HG03039 (cell line): ENCODE measurements at regions not wholly inside any gene's neighbourhood (a gene's known extent, or its start where the extent isn't known, plus 50 kb on each side); places are given as distances from the start of the nearest gene placed in this dataset.

Experiments
- ATAC-seq: cut with Tn5 transposase; IDR thresholded peaks from one replicate; pipeline ENCODE4 v1.9.1; 2021; ENCODE audit warnings: mild to moderate bottlenecking, moderate library complexity; ENCODE audit not compliant: unreplicated experiment

DNA sequence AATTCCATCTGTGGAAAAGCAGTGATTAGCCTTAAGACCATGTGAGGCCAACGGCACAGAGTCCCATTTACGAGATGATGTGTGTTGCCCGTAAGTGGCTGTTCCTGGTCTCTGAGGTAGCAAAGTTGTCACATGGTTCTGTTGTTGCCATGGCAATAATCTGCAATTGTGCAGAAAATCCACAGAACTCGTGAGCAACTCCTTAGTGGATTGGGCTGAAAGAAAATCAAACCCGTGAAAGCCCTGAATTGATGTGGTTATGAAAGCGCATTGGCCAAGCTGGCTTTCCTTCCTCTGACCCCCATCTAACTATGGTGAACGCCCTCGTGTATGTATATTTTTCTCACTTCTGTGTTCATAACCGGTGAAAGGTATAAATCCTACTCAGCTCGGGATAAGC, 614.7 kb downstream of the EBF1 start:
- ATAC-seq: no peak

DNA sequence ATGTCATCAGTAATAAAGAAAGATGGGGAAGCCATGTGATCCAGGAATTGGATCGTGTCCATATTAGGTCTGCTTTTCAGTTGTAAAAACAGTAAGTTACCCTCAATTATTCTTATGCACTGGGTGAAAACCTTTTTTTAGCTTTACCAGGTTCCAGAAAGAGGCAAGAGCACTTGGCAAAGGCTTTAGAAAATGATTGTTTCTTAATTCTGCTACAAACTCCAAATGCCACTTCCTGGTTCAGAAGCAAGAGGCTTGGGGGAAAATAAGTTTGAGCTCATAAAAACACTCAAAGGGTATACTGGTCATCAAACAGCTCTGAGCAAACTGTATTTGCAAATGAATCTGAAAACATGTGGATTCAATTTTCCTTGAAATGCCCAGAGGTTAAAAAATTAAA, 615.6 kb downstream of the EBF1 start:
- ATAC-seq: no peak

DNA sequence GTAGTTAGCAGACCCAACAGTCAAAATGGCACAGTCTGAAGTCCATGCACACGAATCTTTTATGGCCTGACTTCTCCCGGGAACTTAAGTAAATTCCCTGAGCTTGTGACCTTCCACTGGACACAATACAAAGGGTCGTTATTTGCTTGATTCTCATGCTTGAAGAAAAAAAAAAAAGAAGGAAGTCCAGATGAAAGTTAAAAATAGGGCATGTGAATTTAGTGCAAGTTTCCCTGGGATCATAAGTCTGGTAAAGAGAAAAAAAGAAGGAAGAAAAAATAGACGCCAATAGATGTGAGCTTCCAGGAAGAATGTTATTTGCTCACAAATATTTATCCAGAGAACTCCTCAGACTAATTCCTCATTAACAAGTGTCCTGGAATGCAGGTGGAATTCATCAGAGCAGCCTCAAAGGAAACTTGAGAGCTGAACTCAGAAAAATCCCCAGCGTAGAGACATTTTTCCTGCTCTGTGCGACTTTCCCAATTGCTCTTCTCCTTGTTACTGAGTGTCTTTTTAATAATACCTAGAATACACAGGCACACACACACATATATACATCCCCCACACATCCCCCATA, 616.3 kb downstream of the EBF1 start:
- no peak for ATAC-seq

DNA sequence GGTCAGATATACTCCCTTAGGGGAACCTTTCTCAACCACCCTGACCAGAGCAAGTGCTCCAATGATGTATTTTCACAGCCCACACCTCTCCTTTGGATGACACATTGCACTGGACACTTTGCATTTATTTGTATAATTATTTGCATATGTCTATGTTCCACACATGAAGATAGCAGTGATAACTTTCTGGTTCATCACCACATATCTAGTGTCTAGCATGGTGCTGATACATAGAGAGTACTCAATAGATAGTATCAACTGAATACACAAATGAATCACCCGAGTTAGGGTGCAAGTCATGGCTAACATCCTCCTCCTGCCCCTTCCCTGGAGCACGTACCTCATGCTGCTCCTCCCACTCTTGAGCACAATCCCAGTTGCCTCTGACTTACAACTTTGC, 617.6 kb downstream of the EBF1 start:
- no peak for ATAC-seq

DNA sequence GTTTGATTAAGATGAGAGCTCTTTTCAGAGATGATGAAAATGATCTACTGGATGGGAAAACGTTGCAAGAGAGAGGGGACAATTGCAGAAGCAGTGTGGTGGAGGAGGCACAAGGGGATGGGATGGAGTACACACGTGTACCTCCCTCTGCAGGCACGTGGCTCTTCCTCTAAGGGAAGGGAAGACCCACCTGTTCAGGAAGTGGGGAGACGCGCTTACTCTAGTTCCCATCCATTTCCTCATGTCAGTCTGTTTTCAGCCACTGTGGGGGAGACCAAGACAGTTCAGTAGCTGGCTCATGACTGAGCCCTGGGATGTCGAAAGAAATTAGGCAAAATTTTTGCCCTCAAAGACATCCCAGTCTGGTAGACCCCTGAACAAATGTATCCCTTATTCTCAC, 619.2 kb upstream of the CLINT1 start:
- ATAC-seq: no peak

DNA sequence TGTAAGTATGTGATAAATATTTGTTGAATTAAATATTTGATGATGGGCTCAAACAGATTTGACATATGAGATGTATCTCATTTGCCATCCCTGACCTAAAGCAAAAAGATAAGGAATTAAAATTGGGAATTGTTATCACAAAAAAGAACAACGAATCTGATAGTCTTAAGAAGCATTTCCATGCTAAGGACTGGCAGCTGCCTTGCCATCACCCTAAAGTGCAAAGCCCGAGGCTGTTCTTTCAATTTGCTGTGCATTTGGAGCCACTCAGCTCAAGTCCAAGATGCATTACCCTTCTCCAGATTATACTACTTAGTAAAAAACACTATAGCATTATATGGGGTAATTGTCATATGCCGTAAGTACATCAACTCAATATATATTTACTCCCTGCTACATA, 618.3 kb upstream of the CLINT1 start:
- no peak for ATAC-seq

DNA sequence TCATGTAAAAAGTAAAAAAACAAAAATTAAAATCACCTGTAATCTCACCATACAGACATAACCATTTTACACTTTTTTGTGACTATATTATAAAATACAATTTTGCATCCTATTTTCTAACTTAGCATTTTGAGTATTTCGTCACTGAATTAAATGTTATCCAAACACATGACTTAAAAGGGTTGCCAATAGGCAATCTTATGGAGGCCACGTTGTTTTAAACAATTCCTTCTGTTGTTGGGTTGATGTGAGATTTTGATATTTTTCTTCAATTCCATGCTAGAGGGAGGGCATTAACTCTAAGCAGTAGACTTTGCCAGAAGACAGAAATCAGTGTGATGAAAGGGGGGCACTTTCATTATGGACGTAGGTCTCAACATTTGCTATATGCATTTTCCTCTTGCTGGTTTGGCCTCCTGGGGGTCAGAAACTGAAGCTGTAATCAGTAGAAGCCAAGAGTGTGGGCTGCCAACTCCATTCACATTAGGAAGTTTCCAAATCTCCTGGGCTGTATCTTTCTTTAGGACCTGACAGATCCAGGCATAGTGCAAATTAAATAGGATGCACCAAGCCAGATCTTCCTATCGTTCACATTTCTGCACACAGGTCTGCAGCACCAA, 614.2 kb upstream of the CLINT1 start:
- no peak for ATAC-seq

DNA sequence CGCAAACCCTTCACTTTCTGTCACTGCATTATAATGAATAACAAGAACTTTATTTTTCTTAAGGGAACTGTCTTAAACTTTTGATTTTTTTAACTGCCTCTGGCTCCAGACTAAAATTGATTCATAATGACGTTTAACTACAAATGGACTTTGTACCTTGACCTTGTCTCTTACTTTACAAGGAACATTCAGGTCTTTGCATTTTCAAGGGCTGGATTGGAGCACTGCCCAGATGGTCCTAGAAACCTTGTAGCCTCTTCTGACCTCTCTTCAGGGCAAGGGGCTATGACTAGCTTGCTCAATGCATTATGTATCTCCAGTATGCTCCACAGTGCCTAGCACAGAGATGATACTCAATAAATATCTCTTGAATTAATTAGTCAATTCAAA, 612.6 kb upstream of the CLINT1 start:
- ATAC-seq: no peak

DNA sequence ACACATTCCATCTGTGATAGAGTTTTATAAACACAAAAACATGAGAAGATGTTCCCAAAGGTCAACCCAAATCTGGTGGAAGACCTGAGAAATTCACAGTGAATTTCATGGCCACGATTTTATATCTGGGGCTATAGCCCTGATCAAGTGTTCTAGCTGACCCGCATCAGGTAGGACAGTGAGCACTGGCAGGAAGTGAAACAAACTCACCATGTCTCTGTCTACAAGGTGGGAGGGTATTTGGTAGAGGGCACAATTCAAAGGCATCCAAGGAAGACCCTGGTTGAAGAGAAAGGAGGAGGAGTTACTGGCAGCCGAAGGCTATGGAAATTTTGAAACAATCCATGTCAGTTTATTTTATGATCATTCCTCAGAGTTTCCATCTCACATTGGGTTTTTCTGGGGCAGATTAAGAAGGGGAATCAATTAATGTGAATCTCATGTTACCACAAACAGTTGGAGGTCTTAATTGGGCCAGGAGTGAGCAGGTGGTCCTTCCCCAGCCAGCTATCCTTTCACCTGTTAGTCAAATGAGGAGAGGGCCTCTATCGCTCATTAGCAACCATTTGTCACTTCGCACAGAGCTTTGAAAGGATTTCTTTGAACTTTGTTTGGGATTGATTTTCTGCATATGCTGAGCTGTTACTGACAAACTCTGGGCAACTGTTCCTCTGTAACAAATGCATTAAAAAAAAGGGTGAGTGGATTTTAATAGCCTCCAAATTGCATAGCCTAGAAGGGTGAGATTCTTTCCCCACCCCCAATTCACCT, 612.0 kb upstream of the CLINT1 start:
- ATAC-seq: no peak

DNA sequence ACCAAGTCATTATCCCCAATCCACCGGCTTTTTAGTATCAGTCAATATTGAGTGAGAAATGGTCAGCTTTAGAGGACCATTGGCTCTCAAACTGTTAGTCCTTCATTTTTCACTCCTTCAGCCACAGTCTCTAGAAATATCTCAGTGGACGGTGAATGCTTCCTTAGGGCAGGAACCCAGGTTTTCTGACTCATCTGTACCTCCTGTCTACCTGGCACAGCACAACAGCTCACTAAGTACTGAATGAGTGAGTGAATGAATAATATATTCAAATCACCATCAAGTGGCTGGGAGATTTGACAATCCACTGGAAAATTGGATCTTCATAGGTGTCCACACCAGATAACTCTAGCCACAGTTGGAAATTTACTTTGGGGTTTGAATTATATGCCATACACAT, 609.5 kb upstream of the CLINT1 start:
- no peak for ATAC-seq

DNA sequence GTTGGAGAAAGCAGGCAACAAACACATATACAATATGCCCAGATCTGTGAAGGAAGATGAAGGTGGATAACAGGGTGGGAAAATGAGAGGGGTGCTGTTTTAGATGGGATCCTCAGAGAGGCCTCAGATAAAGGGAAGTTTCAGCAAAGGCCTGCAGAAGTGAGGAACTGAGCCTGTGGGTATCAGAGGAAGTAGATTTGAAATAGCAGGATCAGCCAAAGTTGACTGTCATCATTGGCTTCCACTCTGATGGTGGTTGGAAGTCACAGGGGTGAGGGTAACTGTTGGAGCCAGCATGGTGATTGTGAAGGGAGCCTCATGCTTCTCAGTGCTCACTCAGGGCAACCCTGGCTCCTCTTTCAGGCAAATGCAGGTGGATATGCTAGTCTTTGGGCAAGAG, 607.2 kb upstream of the CLINT1 start:
- ATAC-seq: no peak

DNA sequence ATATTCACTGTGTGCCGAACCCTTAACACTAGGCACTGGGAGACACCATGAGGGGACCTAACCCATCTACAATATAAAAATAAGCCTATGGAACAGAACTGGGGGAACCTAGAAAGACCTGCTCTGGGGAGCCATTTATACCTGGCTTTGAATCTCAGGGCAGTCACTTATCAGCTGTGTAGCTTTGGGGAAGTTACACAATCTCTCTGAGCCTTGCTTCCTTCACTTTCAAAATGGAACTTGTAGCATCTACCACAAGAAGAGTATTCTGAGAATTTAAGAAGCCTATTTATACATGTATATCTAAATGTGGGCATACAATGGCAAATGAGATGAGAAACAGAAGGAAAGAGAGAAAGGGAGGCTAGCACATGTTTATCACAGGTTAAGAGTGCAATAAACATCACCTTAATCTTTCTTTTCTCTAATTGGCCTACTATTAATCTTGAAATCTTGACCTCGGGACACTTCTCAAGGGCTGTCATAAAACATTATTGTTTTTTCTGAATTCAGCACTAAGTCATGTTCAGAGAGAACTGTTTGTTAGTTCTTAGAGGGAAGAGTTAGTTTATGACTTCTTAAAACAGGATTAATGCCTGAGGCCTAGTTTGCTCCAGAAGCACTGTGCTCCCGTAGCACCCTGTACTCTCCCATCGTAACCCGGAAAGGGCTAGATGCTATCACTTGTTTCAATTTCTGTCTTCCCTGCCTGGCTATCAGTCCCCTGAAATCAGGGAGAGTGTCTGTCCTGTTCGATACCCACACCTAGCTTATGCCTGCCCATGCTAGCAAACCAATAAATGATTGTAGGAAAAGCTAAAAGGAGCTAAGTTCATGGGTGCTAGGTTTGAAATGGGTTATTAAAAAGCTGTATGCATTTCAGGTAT, 606.4 kb upstream of the CLINT1 start:
- no peak for ATAC-seq

DNA sequence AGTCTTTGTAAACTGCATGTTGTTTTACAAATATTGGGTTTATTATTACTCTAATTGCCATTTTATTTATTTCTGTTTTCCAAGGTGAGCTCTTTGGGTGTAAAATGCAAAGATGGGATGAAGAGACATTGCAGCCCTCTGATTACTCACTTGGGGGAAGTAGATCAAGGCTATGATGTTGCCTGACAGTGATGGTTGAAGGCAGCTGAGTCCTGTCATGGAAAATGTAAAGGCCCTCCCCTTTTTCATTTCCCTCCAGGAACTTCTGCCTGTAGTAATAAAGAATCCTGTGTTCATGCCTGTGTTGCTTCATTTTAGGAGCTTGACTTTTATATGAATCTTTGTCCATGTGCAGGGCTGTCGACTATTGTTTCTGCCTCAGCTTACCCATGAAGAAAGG, 605.4 kb upstream of the CLINT1 start:
- no peak for ATAC-seq

DNA sequence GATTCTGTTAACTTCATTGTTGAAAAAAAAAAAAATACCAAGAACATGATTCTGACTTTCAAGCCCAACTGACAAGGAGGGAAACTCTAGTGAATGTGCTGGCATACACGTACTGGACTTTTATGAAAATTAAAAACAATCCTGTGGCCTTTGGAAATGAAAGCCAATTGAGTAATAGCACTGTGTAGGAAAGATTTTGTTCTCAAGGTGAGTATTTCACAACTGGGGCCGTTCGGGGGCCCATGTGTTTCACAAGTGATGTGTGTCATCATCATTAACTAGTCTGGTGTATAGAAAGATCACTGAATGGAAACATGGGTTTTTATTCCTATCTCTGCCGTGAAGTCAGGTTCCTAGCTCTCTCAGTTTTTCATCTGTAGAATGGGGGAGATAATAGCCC, 605.0 kb upstream of the CLINT1 start:
- no peak for ATAC-seq

DNA sequence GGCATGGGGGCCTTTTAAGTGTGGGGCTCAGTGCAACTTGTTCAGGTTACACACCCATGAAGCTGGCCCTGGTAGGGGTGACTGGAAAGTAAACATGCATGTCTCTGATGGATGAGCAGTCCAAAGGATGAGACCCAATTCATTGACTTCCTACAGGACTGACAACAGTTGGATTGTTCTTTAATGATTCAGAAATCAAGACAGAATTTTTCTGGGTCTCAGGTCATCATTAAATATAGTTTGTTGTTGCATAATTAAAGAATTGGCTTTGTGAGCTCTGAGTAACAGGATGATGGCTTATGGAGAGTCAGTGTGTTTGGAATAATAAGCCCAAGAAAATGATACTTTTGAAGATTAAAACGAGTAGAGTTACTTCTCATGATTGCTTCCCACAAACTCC, 604.2 kb upstream of the CLINT1 start:
- ATAC-seq: no peak

DNA sequence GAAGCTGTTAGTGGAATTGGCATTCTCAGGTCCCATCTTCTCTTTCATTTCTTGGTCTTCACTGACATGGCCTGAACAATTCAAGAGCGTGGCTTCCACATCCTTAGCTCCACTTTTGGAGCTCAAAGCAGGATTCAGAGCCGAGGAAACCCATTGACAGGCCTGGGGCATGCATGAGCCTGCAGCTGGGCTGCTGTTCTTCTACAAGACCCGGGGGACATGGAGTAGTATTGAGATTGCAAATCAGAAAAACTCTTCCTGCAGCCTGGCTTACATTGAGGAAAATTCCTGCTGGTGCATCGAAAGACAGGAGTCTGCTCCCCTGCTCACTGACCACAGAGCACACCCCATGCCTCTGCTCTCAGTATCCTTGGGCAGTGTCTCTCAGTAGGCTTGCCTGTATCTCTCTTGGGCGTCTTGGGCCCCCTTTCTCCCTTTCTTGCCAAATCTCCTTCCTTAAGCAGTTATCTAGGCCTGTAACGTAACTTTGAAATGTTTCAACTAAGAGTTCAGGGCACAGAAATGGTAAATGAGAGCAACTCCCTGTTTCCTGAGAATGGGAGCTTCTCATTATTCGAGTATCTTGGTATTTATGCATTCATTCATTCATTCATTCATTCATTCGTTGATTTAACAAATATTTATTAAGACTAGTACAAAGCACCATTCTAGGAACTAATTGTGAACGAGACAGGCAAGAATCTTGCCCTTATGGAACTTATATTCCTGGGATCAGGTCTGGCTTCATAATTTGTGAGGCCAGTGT, 603.6 kb upstream of the CLINT1 start:
- ATAC-seq: no peak

DNA sequence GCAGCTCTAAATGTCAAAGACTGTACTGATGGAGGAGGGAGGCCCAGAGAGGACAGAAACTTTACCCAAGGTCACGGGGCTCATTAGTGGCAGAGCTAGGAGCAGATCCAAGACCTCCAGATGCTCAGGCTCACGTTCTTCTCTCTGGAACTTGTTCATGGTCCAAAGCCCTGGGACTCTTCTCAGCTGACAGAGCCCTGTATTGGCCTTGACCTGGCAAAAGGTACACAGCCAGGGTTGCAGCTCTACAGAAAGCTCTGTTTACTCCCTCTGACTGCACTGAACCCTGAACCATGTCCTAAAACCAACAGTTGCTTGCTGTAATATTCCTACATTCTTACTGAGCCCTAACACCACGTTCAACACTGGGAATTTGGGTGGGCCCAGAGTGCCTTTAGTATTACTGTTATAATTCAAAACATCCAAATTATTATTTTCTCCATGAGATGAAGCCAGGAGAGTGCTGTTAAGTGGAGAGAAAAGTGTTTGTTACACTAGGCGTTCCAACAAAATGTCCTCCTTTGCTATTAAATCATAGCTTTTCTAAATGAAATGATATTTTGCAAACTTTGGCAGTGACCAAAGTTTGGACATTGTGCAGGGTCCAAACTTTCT, 602.4 kb upstream of the CLINT1 start:
- no peak for ATAC-seq

DNA sequence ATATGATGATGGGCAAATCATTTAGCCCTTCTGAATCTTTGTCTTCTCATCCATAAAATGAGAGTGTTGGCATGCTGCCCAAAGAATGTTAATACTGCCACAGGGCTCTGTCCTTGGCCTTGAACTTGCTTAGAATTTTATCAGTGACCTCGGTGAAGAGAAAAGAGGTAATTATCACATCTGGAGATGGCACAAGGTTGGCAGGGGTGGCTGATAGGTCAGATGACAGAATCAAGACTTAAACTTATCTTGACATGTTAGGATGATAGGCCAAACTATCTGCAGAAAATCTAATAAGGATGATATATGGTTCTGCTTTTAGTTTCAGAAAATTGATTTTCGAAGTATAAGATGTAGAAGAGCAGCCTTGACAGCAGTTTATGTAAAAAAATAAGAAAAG, 599.1 kb upstream of the CLINT1 start:
- ATAC-seq: no peak

DNA sequence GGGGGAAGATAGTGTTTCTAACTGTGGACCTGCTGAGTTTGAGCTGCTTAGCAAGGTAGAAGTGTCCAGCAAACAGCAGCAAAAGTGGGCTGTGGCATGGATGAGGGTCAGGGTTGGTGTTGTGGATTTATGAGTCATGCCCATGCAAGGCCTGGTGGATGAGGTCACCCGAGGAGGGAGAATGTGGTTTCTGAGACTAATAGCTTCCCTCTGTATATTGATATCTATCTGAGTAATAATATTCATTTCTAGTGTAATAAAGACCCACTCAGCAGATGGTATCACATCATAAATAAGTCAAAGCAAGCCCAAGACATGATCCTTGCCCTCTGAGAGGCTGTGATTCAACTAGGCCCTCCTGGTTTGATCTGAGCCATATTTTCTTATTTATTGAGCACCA, 597.8 kb upstream of the CLINT1 start:
- ATAC-seq: no peak

DNA sequence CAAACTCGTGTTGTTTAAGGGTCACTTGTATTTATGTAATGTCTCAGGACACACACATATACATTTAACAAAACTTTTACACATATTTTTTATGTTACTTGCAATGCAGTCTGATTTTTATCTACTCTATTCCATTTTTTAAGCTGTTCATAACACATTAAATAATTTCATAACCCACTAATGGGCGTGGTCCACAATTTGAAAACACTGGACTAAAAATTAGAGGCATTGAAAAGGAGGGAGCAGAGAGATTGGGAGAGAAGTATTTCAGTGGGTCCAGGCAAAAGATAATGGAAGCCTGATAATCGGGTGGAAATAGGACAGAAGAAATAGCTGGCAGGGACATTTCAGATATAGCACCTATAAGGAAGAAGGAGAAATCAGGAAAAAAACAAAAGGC, 597.3 kb upstream of the CLINT1 start:
- no peak for ATAC-seq
